ENCODE measurements at regions not wholly inside any gene's neighbourhood (a gene's known extent, or its start where the extent isn't known, plus 50 kb on each side); places are given as distances from the start of the nearest gene placed in this dataset.

DNA sequence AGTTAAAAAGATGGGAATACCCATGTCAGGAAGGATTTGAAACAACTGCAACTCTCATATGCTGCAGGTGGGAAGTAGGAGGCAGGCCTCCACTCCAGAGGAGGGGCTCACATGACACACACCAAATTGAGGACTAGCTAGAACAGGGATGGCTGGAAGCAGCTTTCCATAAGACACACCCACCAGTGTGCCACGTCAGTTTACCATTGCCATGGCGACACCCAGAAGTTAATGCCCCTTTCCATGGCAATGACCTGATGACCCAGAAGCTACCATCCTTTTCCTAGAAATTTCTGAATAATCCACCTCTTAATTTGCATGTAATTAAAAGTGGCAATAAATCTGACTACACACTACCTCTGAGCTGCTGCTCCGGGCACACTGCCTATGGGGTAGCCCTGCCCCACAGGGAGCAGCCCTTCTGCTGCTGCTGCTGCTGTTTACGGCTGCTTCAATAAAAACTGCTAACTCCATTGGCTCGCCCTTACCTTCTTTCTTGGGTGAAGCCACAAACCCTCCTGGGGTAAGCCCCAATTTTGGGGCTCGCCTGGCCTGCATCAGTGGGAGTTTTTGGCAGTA is 89.4 kb downstream of the RRM2 start:
- Histone ChIP-seq H3K4me1 (ENCODE audit: control insufficient read depth, extremely low read depth, insufficient read depth, low read length) (no peaks in the 10 kb centered on the region), H3K79me2 (ENCODE audit: control insufficient read depth, insufficient read depth, low read length) (no peaks in the 10 kb centered on the region), H3K27me3 (ENCODE audit: control insufficient read depth in 2 of 2, insufficient read depth in 2 of 2, low read length in 2 of 2) (no peaks in the 10 kb centered on the region), H3K9ac (replicated peaks; ENCODE audit: extremely low read depth, insufficient read depth, low read length) (no peak overlapping the region), H3K4me2 (ENCODE audit: insufficient read depth, low read length) (no peak overlapping the region), H3K9me3 (replicated peaks; ENCODE audit: control insufficient read depth, insufficient read depth, low read length) (no peaks in the 10 kb centered on the region), H2AFZ (ENCODE audit: low read depth, low read length) (no peak overlapping the region), H3K4me3 (replicated peaks in 1 of 3; ENCODE audit: insufficient read depth in 1 of 3, low read depth in 1 of 3, low read length in 3 of 3) (no peak overlapping the region), H4K20me1 (replicated peaks; ENCODE audit: control insufficient read depth, extremely low read depth, insufficient read depth, low read length) (no peaks in the 10 kb centered on the region), H3K36me3 (ENCODE audit: control insufficient read depth in 2 of 2, extremely low read depth in 1 of 2, insufficient read depth in 2 of 2, low read length in 2 of 2) (no peaks in the 10 kb centered on the region), H3K27ac (ENCODE audit: insufficient read depth, low read depth, low read length) (no peak overlapping the region), H3K9me1 (replicated peaks; ENCODE audit: control insufficient read depth, extremely low read depth, insufficient read depth, low read length) (no peaks in the 10 kb centered on the region)
- BruUV-seq (replicated peaks): no TSS peak
- intact Hi-C loops (cut with micrococcal nuclease): loop anchor here (2.0 kb wide), 1 partner anchor 15 kb away; no protein-coding TSS in a partner anchor
- POLR2A ChIA-PET: no interaction called here
- DNase-seq (ENCODE audit: low read depth, low spot score): no peak
- CTCF ChIA-PET: no interaction called here
- dilution Hi-C loops (cut with MboI; ENCODE audit: extremely low pct_ligation_motif_present, low sequenced_read_pairs): no loop called here
- no peak for FAIRE-seq
- TF ChIP-seq FOS (IDR thresholded peaks at IDR 0.05; ENCODE audit: borderline replicate concordance, insufficient read depth, low read length) (no peak), GATA2 (IDR thresholded peaks at IDR 0.05; ENCODE audit: insufficient read depth, insufficient read length, low read depth, low read length) (no peak), JUN (IDR thresholded peaks at IDR 0.05; ENCODE audit: borderline replicate concordance, insufficient read depth, insufficient read length, low read depth) (no peak), MAX (IDR thresholded peaks at IDR 0.05; ENCODE audit: insufficient read depth, insufficient read length) (no peak), POLR2A (IDR thresholded peaks at IDR 0.05; ENCODE audit: low read depth, low read length) (no peak), EZH2 (IDR thresholded peaks at IDR 0.05; ENCODE audit: borderline replicate concordance, low read depth, low read length, severe bottlenecking) (no peak), MYC (IDR thresholded peaks at IDR 0.05; ENCODE audit: low read depth, low read length) (no peak), POLR2AphosphoS5 (IDR thresholded peaks at IDR 0.05; ENCODE audit: insufficient read depth, low read depth, low read length) (no peak)
- TF ChIP-seq, protein P1, sequence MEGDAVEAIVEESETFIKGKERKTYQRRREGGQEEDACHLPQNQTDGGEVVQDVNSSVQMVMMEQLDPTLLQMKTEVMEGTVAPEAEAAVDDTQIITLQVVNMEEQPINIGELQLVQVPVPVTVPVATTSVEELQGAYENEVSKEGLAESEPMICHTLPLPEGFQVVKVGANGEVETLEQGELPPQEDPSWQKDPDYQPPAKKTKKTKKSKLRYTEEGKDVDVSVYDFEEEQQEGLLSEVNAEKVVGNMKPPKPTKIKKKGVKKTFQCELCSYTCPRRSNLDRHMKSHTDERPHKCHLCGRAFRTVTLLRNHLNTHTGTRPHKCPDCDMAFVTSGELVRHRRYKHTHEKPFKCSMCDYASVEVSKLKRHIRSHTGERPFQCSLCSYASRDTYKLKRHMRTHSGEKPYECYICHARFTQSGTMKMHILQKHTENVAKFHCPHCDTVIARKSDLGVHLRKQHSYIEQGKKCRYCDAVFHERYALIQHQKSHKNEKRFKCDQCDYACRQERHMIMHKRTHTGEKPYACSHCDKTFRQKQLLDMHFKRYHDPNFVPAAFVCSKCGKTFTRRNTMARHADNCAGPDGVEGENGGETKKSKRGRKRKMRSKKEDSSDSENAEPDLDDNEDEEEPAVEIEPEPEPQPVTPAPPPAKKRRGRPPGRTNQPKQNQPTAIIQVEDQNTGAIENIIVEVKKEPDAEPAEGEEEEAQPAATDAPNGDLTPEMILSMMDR (IDR thresholded peaks at IDR 0.05; ENCODE audit: extremely low read depth in 1 of 2, insufficient read depth in 1 of 2, low read depth in 1 of 2, low read length in 2 of 2): no peak

All from endothelial cell of umbilical vein (primary cell).